HG03139 (cell line): ENCODE measurements at regions not wholly inside any gene's neighbourhood (a gene's known extent, or its start where the extent isn't known, plus 50 kb on each side); places are given as distances from the start of the nearest gene placed in this dataset.
"Not testable (repeated sequence)": the region's sequence is repeated elsewhere in the genome, so short reads cannot be mapped to it uniquely, and the experiment has no call there.

Experiments used
- ATAC-seq: cut with Tn5 transposase; IDR thresholded peaks from one replicate; pipeline ENCODE4 v1.9.1; 2021; ENCODE audit not compliant: unreplicated experiment

- no peak for ATAC-seq
Measured at GRCh38 chr4:95898226-95898625, 58.3 kb downstream of the PDHA2 start.

GRCh38 chr4:95909211-95909610, 69.3 kb downstream of the PDHA2 start:
- ATAC-seq: no peak

GRCh38 chr4:95910749-95911148, 70.9 kb downstream of the PDHA2 start:
- no peak for ATAC-seq

GRCh38 chr4:95921470-95921869, 81.6 kb downstream of the PDHA2 start:
- ATAC-seq: no peak

- no peak for ATAC-seq
Measured at GRCh38 chr4:95929448-95930064, 89.7 kb downstream of the PDHA2 start.

- no peak for ATAC-seq
Measured at GRCh38 chr4:95939141-95939540, 99.2 kb downstream of the PDHA2 start.

- no peak for ATAC-seq
Measured at GRCh38 chr4:95949136-95949765, 109.4 kb downstream of the PDHA2 start.

GRCh38 chr4:95949808-95950207, 109.9 kb downstream of the PDHA2 start:
- ATAC-seq: no peak

GRCh38 chr4:95952538-95952937, 112.6 kb downstream of the PDHA2 start:
- not testable (repeated sequence) for ATAC-seq

GRCh38 chr4:95956094-95956493, 116.2 kb downstream of the PDHA2 start:
- ATAC-seq: no peak

GRCh38 chr4:95957054-95957453, 117.2 kb downstream of the PDHA2 start:
- no peak for ATAC-seq

GRCh38 chr4:95957759-95958158, 117.9 kb downstream of the PDHA2 start:
- no peak for ATAC-seq

- ATAC-seq: no peak
Measured at GRCh38 chr4:95959182-95959581, 119.3 kb downstream of the PDHA2 start.

- ATAC-seq: no peak
Measured at GRCh38 chr4:95959633-95960032, 119.7 kb downstream of the PDHA2 start.

- ATAC-seq: no peak
Measured at GRCh38 chr4:95963456-95963855, 123.6 kb downstream of the PDHA2 start.

GRCh38 chr4:95979961-95980876, 140.3 kb downstream of the PDHA2 start:
- no peak for ATAC-seq

GRCh38 chr4:95980877-95981360, 141.0 kb downstream of the PDHA2 start:
- no peak for ATAC-seq

- ATAC-seq: no peak
Measured at GRCh38 chr4:95981591-95981990, 141.7 kb downstream of the PDHA2 start.

- ATAC-seq: no peak
Measured at GRCh38 chr4:95982516-95982915, 142.6 kb downstream of the PDHA2 start.

- ATAC-seq: no peak
Measured at GRCh38 chr4:95984081-95984480, 144.2 kb downstream of the PDHA2 start.

GRCh38 chr4:95985051-95985450, 145.2 kb downstream of the PDHA2 start:
- ATAC-seq: no peak
